HCT116 (cell line): ENCODE measurements at regions not wholly inside any gene's neighbourhood (a gene's known extent, or its start where the extent isn't known, plus 50 kb on each side); places are given as distances from the start of the nearest gene placed in this dataset.

Source experiments
- ATAC-seq: fragments of 200-7000 bp; cut with Tn5 transposase; 2 replicates; pipeline ENCODE4 v1.9.1; 2020; ENCODE audit warnings: mild to moderate bottlenecking, moderate library complexity
- BruUV-seq: library from RNA; stranded (reverse); fragments of 400-500 nt; replicated peaks from 2 replicates; lab custom pipeline; 2021; lab: Mats Ljungman, UMichigan
- CTCF ChIA-PET: fragments of 300-600 bp; sonication (Branson Sonifier 250); formaldehyde crosslinking; loops from one replicate; lab custom pipeline; 2021; ENCODE audit warnings: antibody characterized with exemption; lab: Charles Lee
- POLR2A ChIA-PET: fragments of 300-600, 350-600 bp; sonication (Branson Sonifier 250); formaldehyde crosslinking; loops from one replicate; lab custom pipeline; 2021; ENCODE audit warnings: antibody characterized with exemption; lab: Charles Lee
- RAD21 ChIA-PET, 2 experiments: fragments of 300-600 bp; sonication (Branson Sonifier 250); formaldehyde crosslinking; loops; one replicate each; lab custom pipeline; 2023; ENCODE audit warnings: low total read pairs in 2 of 2; ENCODE audit not compliant: uncharacterized antibody in 2 of 2, unreplicated experiment in 2 of 2, low non-redundant PET in 1 of 2; lab: Charles Lee
- DNase-seq: peaks from one replicate; pipeline ENCODE4 v3.0.0-alpha.2; 2010; ENCODE audit warnings: low read depth, low spot score
- H2AFZ ChIP-seq: fragments of 200-600 bp; shearing (Covaris generic), sonication (generic); 2 replicates; pipeline ENCODE4 v1.6.1; 2017; ENCODE audit warnings: low read depth, mixed run types, mixed read lengths, antibody characterized with exemption, low read length; ENCODE audit not compliant: poor library complexity, severe bottlenecking
- H3K27ac ChIP-seq: 2 replicates; pipeline ENCODE4 v1.5.1; 2012; ENCODE audit warnings: low read depth, low read length
- H3K27me3 ChIP-seq: fragments of 200-600 bp; sonication (generic); 2 replicates; pipeline ENCODE4 v1.6.1; 2016; ENCODE audit warnings: mixed run types, low read length, mixed read lengths; ENCODE audit not compliant: insufficient read depth
- H3K36me3 ChIP-seq, 2 experiments: fragments of 200-500 bp in 1 of 2; fragments of 200-600 bp in 1 of 2; sonication (Bioruptor generic) in 1 of 2; sonication (generic) in 1 of 2; 2 replicates each; pipeline versions ENCODE4 v1.5.1 to v1.6.1; 2014 to 2016; ENCODE audit warnings: low read length in 2 of 2, inconsistent platforms in 1 of 2, mixed read lengths in 1 of 2, mixed run types in 1 of 2; ENCODE audit not compliant: insufficient read depth in 2 of 2, control insufficient read depth in 1 of 2
- H3K4me1 ChIP-seq, 2 experiments: fragments of 200-600 bp in 1 of 2; sonication (generic) in 1 of 2; 2 replicates each; pipeline versions ENCODE4 v1.5.1 to v1.6.1; 2012 to 2017; ENCODE audit warnings: low read length in 2 of 2, inconsistent platforms in 1 of 2, mild to moderate bottlenecking in 1 of 2, mixed read lengths in 1 of 2, mixed run types in 1 of 2, moderate library complexity in 1 of 2; ENCODE audit not compliant: insufficient read depth in 2 of 2, control insufficient read depth in 1 of 2
- H3K4me2 ChIP-seq: fragments of 200-600 bp; sonication (generic); 2 replicates; pipeline ENCODE4 v1.6.1; 2017; ENCODE audit warnings: mixed run types, low read length, mixed read lengths
- H3K4me3 ChIP-seq, 2 experiments: fragments of 200-600 bp in 1 of 2; sonication (generic) in 1 of 2; replicated peaks in 1 of 2; 2 replicates each; pipeline ENCODE4 v1.5.1; 2011 to 2016; ENCODE audit warnings: low read length in 2 of 2, control low read depth in 1 of 2, low read depth in 1 of 2, mild to moderate bottlenecking in 1 of 2, mixed read lengths in 1 of 2, mixed run types in 1 of 2
- H3K79me2 ChIP-seq: fragments of 200-600 bp; sonication (generic); 2 replicates; pipeline ENCODE4 v1.6.1; 2017; ENCODE audit warnings: mild to moderate bottlenecking, mixed run types, low read length, moderate library complexity, mixed read lengths; ENCODE audit not compliant: insufficient read depth
- H3K9ac ChIP-seq: fragments of 200-600 bp; sonication (generic); 2 replicates; pipeline ENCODE4 v1.6.1; 2016; ENCODE audit warnings: low read length, mixed read lengths
- H3K9me2 ChIP-seq: fragments of 200-600 bp; sonication (generic), shearing (Covaris generic); 2 replicates; pipeline ENCODE4 v1.6.1; 2017; ENCODE audit warnings: mixed run types, mild to moderate bottlenecking, moderate library complexity; ENCODE audit not compliant: insufficient read depth
- H3K9me3 ChIP-seq, 2 experiments: fragments of 200-500 bp in 1 of 2; fragments of 200-600 bp in 1 of 2; sonication (Bioruptor generic) in 1 of 2; sonication (generic) in 1 of 2; 2 replicates each; pipeline ENCODE4 v1.6.1; 2014 to 2017; ENCODE audit warnings: low read length in 2 of 2, mixed read lengths in 2 of 2, inconsistent platforms in 1 of 2, low read depth in 1 of 2, mild to moderate bottlenecking in 1 of 2, mixed run types in 1 of 2, moderate library complexity in 1 of 2; ENCODE audit not compliant: control insufficient read depth in 1 of 2, insufficient read depth in 1 of 2
- H4K20me1 ChIP-seq: fragments of 200-600 bp; sonication (generic), shearing (Covaris generic); 2 replicates; pipeline ENCODE4 v1.6.1; 2017; ENCODE audit warnings: mixed run types, mild to moderate bottlenecking, moderate library complexity; ENCODE audit not compliant: insufficient read depth
- ATF3 ChIP-seq: IDR thresholded peaks from 2 replicates; pipeline ENCODE4 v1.6.1; 2012
- CBX3 ChIP-seq: IDR thresholded peaks from 2 replicates; pipeline ENCODE4 v1.6.1; 2012; ENCODE audit warnings: low read depth
- CEBPB ChIP-seq: IDR thresholded peaks from 2 replicates; pipeline ENCODE4 v1.6.1; 2012; ENCODE audit warnings: low read depth
- ELF1 ChIP-seq: IDR thresholded peaks from 2 replicates; pipeline ENCODE4 v1.6.1; 2012; ENCODE audit warnings: low read depth, borderline replicate concordance
- EZH2phosphoT487 ChIP-seq: fragments of 200-600 bp; IDR thresholded peaks from 2 replicates; pipeline ENCODE4 v1.6.1; 2018; ENCODE audit warnings: antibody characterized with exemption, borderline replicate concordance
- FOSL1 ChIP-seq: IDR thresholded peaks from 2 replicates; pipeline ENCODE4 v1.6.1; 2012; ENCODE audit warnings: low read depth
- MAX ChIP-seq: IDR thresholded peaks from 2 replicates; pipeline ENCODE4 v1.6.1; 2012
- SIN3A ChIP-seq: IDR thresholded peaks from 2 replicates; pipeline ENCODE4 v1.6.1; 2012; ENCODE audit warnings: low read depth
- SRF ChIP-seq: IDR thresholded peaks from 2 replicates; pipeline ENCODE4 v1.6.1; 2012; ENCODE audit warnings: low read depth
- TCF7L2 ChIP-seq: IDR thresholded peaks from 2 replicates; pipeline ENCODE4 v1.7.0; 2011; ENCODE audit warnings: borderline replicate concordance, inconsistent platforms; ENCODE audit not compliant: insufficient read depth, insufficient read length; ENCODE audit errors: extremely low read depth
- YY1 ChIP-seq: IDR thresholded peaks from 2 replicates; pipeline ENCODE4 v1.6.1; 2011; ENCODE audit warnings: low read length, low read depth, moderate library complexity, mild to moderate bottlenecking; ENCODE audit not compliant: insufficient replicate concordance; ENCODE audit errors: extremely low read depth
- ZBTB33 ChIP-seq: IDR thresholded peaks from 2 replicates; pipeline ENCODE4 v1.6.1; 2011; ENCODE audit warnings: mild to moderate bottlenecking, low read length, moderate library complexity; ENCODE audit not compliant: insufficient replicate concordance; ENCODE audit errors: extremely low read depth
- ZFX ChIP-seq: fragments of 450-650 bp; IDR thresholded peaks from 2 replicates; pipeline ENCODE4 v1.6.1; 2017
- ZNF274 ChIP-seq: fragments of 200-500 bp; sonication (Bioruptor generic); IDR thresholded peaks from 2 replicates; pipeline ENCODE4 v1.6.1; 2014; ENCODE audit warnings: mild to moderate bottlenecking, low read depth, low read length, inconsistent platforms
- intact Hi-C: fragments of 100-400 bp; cut with micrococcal nuclease; formaldehyde crosslinking; loops from 2 replicates; pipeline ENCODE4 v1.10.0; 2022

- TF ChIP-seq ZBTB33 = no peak
- TF ChIP-seq CBX3 = no peak
- no peak for TF ChIP-seq SRF
- no peak for TF ChIP-seq TCF7L2
- TF ChIP-seq YY1 = no peak
- TF ChIP-seq ATF3 = no peak
- TF ChIP-seq FOSL1 = no peak
- no peak for TF ChIP-seq MAX
- no peak for TF ChIP-seq SIN3A
- no peak for TF ChIP-seq CEBPB
- TF ChIP-seq ZNF274 = no peak
- TF ChIP-seq EZH2phosphoT487 = no peak
- TF ChIP-seq ZFX = no peak
- TF ChIP-seq ELF1 = no peak
- BruUV-seq = no TSS peak
- Histone ChIP-seq H3K9me2 (no peaks in the 10 kb centered on the region), H3K27ac (no peak overlapping the region), H3K4me2 (no peak overlapping the region), H3K4me1 (peaks cover 0 to 5% of the 10 kb centered on the region in 2 experiments; a peak in 1 of 4 replicates), H2AFZ (no peak overlapping the region), H3K79me2 (no peaks in the 10 kb centered on the region), H4K20me1 (no peaks in the 10 kb centered on the region), H3K9me3 (no peaks in the 10 kb centered on the region), H3K9ac (no peak overlapping the region), H3K4me3 (no peak overlapping the region), H3K36me3 (no peaks in the 10 kb centered on the region), H3K27me3 (no peaks in the 10 kb centered on the region)
- ChIA-PET RAD21 (no interaction called here), CTCF (no interaction called here), POLR2A (no interaction called here)
- intact Hi-C loops = no loop called here
- DNase-seq = no peak
- ATAC-seq = no peak
These were observed 225.1 kb downstream of the TM9SF2 start for GRCh38 chr13:99726282-99726894.
